Renal pelvis (tissue), 1 donor: ENCODE measurements at regions not wholly inside any gene's neighbourhood (a gene's known extent, or its start where the extent isn't known, plus 50 kb on each side); places are given as distances from the start of the nearest gene placed in this dataset.
"Not testable (repeated sequence)": the region's sequence is repeated elsewhere in the genome, so short reads cannot be mapped to it uniquely, and the experiment has no call there.

Experiments used
- DNase-seq: peaks from one replicate; pipeline ENCODE4 v3.0.0-alpha.2; 2013

DNA sequence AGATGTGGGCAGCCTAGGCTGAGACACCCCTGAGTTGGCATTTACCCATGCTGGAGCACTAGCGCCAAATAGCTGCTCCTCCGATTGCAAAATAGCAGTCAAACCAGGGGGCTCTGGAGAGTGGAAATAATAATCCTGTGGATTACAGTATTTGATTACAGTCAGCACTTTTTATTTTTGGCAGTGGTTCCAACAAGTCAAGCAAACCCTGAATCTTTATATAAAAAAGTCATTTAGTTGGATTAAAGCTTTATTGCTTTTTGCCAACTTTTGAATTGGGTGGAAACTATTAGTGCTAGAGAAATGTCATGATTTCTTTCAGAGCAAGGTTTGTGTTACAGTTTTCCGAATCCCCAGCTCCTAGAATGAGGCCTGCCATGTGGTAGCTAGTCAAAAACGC is 99.3 kb upstream of the FAM20A start:
- DNase-seq, result no peak

- no peak for DNase-seq
Measured at GRCh38 chr17:68699936-68700335, 98.8 kb upstream of the FAM20A start.

- DNase-seq, result no peak
Measured at GRCh38 chr17:68698746-68699145, 97.6 kb upstream of the FAM20A start.

DNA sequence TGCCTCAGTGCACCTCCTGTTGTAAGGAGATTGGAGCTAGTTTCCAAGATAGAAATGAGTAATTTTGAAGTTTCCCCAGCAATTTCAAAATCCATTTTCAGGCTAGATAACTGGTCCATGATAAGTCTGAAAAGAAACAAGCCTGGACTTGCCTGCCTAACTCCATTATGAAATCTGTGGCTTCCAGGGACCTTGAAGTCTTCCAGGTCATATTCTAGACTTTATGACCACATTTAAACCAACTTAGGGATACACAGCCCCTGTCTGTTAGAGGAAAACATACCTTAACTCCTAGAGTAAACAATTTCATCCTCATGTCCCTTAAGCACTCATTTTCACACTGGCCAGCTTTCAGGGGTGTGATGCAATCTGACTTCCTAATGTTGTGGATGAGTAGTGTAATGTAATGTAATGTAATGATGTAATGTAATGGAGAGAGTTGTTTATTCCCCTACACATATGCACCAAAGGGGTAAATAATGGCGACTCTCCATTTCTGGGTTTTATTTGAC is 96.7 kb upstream of the FAM20A start:
- DNase-seq, result no peak

DNA sequence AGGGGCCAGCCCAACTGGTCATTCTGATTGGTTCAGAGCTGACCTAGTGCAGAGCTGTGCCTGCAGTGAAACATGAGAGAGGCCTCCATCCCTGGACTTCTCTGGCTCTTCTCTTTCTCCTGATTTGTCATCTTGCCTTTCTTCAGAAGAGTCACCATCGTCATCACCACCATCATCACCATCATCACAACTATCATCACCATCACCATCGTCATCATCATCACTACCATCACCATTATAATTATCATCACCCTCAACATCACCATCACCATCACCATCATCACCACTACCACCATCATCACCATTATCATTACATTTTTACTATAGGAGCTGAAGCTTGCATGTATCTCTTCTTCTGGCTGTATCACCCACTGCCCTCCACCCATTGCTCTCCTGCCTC is 94.5 kb upstream of the FAM20A start:
- DNase-seq, result no peak

DNA sequence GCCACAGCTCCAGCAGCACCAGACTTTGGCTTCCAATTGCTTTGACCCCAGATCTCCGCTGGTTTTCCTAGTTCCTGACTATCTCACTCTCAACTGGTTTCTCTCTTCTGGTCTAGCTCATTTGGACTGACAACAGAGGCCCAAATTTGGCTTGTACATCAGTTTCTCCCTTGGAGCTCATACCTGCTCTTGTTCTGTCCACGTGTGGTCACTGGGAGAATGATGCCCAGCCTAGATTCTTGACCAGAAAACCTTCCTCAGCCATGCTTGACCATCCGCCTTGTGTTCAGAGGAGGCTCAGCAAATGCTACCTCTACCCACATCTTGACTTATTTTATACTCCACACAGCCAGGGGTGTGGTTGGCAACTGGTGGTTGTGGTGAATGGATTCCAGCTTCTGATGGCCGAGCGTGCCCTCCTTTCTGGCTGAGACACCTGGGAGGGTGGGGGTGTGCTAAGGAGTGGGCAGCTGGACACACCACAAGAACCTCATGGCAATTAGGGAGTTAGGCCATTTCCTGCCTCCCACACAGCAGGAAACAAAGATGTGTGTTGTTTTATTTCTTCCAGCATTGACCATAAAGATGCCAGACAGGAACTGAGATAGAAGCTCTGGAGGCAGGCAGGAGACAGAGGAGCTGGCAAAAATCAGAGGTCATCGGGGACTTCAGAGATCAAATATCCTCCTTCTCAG is 93.8 kb upstream of the FAM20A start:
- no peak for DNase-seq

- no peak for DNase-seq
Measured at GRCh38 chr17:68693896-68694295, 92.7 kb upstream of the FAM20A start.

GRCh38 chr17:68693466-68693865 is 92.3 kb upstream of the FAM20A start:
- no peak for DNase-seq

DNA sequence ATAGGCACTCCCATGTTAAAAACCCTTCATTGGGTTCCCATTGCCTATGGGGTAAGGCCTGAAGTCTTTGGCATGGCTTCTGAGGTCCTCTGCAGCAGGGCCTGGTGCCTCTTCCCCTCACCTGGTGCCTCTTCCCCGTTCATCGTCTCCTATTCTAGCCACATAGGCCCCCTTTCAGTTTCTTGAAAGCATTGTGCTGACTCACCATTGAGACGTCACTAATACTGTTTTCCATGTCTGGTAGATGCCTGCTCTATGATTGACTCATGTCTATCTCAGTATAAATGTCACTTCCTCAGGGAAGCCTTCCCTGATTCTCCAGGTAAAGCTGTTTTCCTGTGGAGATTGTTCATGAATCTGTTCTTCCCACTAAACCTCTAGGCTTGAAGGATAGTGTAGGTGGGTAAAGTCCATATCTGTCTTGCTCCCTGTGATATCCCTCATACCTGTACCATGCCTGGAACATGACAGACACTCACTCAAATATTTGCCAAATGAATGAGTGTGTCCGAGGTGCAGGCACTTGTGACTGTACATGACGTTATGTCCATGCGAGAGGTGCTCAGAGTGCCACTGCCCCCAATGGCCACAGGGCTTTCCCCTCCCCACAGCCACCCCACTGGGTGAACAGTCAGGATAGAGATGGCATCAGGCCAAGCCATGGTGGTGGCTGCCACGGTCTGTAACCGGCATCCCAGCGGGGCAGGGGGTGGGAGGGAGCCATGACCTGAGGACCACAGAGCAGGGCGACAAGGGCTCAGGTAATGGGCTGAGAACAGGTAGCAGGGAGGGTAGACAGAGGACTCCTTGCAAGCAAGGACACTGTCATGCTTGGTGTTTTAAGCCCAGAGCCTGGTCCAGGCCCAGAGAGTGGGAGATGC is 85.2 kb upstream of the FAM20A start:
- no peak for DNase-seq

- DNase-seq, result no peak
Measured at GRCh38 chr17:68684949-68685357, 83.8 kb upstream of the FAM20A start.

DNA sequence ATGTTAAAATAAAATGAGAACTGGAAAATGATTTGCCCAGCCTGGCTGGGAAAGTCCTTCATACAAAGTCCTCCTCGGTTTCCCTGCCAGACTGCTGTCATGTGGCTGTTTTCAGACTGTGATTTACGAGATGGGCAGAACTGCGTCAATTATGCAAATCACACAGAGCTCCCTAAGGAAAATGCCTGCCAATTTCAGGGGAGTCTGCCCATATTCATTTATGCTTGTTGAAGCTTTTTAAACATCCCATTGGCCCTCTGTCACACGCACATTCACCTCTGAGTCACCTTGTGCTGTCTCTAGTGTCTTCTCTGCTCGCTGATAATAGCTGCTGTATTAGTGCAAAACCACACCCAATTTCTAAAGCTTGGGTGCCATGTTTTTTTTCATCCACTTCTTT is 81.7 kb upstream of the FAM20A start:
- no peak for DNase-seq

DNA sequence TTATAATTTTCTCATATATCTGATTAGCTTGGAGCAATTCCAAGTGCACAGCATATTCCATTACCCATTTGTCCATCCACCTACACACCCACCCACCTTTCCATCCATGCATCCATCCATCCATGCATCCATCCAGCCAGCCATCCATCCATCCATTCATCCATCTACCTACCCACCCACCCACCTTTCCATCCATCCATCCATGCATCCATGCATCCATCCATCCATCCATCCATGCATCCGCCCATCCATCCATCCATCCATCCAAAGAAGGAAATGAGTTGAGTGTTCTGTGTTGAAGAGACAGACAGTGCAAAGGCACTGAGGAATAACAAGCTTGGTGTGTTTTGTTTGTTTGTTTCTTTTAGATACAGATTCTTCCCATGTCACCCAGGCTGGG is 78.7 kb upstream of the FAM20A start:
- no peak for DNase-seq

- DNase-seq, result no peak
Measured at GRCh38 chr17:68676856-68677255, 75.7 kb upstream of the FAM20A start.

GRCh38 chr17:68675723-68676122 is 74.6 kb upstream of the FAM20A start:
- no peak for DNase-seq

DNA sequence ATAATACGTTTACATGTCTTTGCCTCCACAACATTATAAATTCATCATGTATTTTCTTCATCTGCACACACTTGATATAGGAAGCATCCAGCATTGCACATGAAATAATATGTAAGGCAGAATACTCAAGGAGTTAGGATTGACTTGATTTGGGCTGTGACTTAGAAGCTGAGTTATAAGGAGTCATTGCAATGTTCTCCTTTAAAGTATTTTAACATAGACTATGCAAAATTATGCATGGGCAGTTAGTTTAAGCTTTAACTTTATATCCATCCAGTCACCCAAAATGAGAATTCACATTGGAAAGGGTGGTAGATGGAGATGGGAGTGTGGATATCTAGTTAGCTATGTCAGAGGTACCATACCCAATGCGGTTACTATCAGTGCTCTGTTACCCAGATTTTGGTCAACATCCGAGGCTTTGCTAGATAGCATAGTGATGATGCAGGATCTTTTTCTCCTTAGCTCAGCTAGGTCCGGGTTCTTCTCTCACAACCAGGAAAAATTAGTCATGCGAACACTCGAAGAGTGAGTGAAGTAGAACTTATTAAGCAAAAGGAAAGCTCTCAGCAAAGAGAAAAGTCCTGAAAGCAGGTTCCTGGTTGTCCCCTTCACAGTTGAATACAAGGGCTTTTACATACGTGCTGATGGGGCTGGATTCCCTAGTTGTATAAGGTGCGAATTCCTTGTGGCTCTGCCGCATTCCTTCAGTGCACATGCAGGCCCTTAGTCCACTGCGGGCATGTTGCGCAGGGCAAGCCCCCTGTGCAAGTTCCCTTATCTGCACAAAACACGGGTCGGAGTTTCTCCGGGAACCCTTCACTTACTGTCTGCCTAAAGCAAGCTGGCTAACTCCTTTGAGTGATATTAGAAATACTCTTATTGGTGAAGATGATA is 73.1 kb upstream of the FAM20A start:
- no peak for DNase-seq

DNA sequence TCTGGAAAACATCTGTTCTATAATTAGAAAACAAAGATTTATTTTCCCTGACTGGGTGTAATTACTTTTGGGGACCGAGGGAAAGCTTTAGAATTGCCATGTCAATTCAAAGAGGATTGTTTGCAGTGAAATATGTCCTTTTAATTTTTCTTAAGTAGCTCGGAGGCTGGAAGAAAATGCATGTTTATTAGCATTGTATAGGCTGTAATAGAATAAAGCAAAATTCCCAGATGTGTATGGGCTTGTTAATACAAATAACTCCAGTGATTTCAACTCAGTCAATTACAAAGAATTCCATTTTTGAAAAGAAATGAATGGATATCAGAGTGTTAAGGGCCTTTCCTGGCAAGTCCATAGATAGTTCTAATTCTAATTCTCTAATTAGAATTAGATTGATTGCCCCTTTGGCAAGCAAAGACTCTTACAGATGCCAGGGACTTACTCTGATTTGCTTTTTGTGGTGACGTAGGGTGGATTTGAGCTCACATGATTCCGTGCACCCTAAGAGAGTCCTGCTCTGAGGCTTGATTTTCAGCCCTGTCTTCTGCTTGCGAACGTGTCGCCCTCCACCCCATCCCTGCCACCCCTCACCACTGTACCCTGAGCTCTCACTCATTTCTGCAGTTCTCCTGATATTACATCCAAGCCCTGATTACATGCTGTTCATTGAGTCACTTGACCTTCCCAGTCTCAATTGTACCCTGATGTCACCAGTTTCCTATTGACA is 70.0 kb upstream of the FAM20A start:
- DNase-seq, result no peak

DNA sequence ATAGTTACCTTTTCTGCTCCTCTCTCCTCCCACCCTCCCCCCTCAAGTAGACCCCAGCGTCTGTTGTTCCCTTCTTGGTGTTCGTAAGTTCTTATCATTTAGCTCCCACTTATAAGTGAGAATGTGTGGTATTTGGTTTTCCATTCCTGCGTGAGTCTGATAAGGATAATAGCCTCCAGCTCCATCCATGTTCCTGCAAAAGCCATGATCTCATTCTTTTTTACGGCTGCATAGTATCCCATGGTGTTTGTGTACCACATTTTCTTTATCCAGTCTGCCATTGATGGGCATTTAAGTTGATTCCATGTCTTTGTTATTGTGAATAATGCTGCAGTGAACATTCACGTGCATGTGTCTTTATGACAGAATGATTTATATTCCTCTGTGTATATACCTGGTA is 65.3 kb upstream of the FAM20A start:
- not testable (repeated sequence) for DNase-seq

- DNase-seq, result no peak
Measured at GRCh38 chr17:68665373-68665772, 64.2 kb upstream of the FAM20A start.

GRCh38 chr17:68662479-68662878 is 61.3 kb upstream of the FAM20A start:
- no peak for DNase-seq

DNA sequence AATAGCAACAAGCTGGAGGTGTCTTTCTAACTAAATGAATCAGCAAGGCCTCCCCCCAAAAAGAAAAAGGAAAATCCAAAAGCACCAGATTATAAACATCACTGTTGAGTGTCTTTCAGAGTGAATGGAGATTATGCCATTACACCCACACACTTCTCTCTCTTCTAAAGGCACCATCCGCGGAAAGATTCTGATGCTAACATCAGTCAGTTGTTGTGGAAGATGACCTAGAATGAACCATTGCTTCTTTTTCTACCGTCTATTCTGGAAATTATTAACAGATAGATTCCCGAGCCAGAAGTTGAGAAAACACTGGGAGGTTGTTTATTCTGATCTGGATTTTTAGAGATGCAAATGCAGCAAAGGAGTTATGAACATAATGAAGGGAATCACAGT is 60.9 kb upstream of the FAM20A start:
- no peak for DNase-seq

GRCh38 chr17:68661265-68662036 is 60.3 kb upstream of the FAM20A start:
- DNase-seq, result no peak
